DOHH2 (cell line): ENCODE measurements at regions not wholly inside any gene's neighbourhood (a gene's known extent, or its start where the extent isn't known, plus 50 kb on each side); places are given as distances from the start of the nearest gene placed in this dataset.

ENCODE experiments used
- H3F3A ChIP-seq: fragments of 200-600 bp; sonication (generic), shearing (Covaris generic); 2 replicates; pipeline ENCODE4 v1.6.0; 2016; ENCODE audit warnings: antibody characterized with exemption, mild to moderate bottlenecking; ENCODE audit not compliant: control insufficient read depth, insufficient read depth
- H3K27ac ChIP-seq: fragments of 200-600 bp; sonication (generic); 2 replicates; pipeline ENCODE4 v1.5.1; 2014; ENCODE audit warnings: low read depth, mild to moderate bottlenecking, low read length, moderate library complexity
- H3K27me3 ChIP-seq: fragments of 200-600 bp; sonication (generic); 2 replicates; pipeline ENCODE4 v1.6.1; 2014; ENCODE audit warnings: mild to moderate bottlenecking, low read length, mixed read lengths; ENCODE audit not compliant: control insufficient read depth
- H3K36me3 ChIP-seq: fragments of 200-600 bp; sonication (generic); 2 replicates; pipeline ENCODE4 v1.6.1; 2014; ENCODE audit warnings: mild to moderate bottlenecking, low read length, moderate library complexity, mixed read lengths; ENCODE audit not compliant: control insufficient read depth
- H3K4me1 ChIP-seq: fragments of 200-600 bp; sonication (generic); 2 replicates; pipeline ENCODE4 v1.6.1; 2014; ENCODE audit warnings: mild to moderate bottlenecking, low read length, mixed read lengths; ENCODE audit not compliant: control insufficient read depth
- H3K4me2 ChIP-seq: fragments of 200-600 bp; sonication (generic); 2 replicates; pipeline ENCODE4 v1.6.0; 2014; ENCODE audit warnings: mild to moderate bottlenecking, low read length, moderate library complexity
- H3K4me3 ChIP-seq: fragments of 200-600 bp; sonication (generic); 2 replicates; pipeline ENCODE4 v1.5.1; 2014; ENCODE audit warnings: mild to moderate bottlenecking, low read length, mixed read lengths
- H3K79me2 ChIP-seq: fragments of 200-600 bp; sonication (generic); 2 replicates; pipeline ENCODE4 v1.6.1; 2014; ENCODE audit warnings: mild to moderate bottlenecking, low read length, mixed read lengths; ENCODE audit not compliant: control insufficient read depth
- H3K9me2 ChIP-seq: fragments of 200-600 bp; sonication (generic); replicated peaks from 2 replicates; pipeline ENCODE4 v1.6.1; 2014; ENCODE audit warnings: mild to moderate bottlenecking, low read length, mixed read lengths; ENCODE audit not compliant: control insufficient read depth
- H3K9me3 ChIP-seq: fragments of 200-600 bp; sonication (generic); 2 replicates; pipeline ENCODE4 v1.6.1; 2014; ENCODE audit warnings: antibody characterized with exemption, low read length, mixed read lengths; ENCODE audit not compliant: control insufficient read depth, insufficient read depth
- H4K20me1 ChIP-seq: fragments of 200-600 bp; sonication (generic); 2 replicates; pipeline ENCODE4 v1.6.0; 2014; ENCODE audit warnings: low read depth, mild to moderate bottlenecking, antibody characterized with exemption, low read length, moderate library complexity; ENCODE audit not compliant: control insufficient read depth, insufficient read depth
- CTCF ChIP-seq: fragments of 200-600 bp; sonication (generic); IDR thresholded peaks from one replicate; pipeline ENCODE4 v1.5.1; 2014; ENCODE audit warnings: antibody characterized with exemption, mild to moderate bottlenecking, low read depth, low read length; ENCODE audit not compliant: poor library complexity, severe bottlenecking
- EZH2phosphoT487 ChIP-seq: fragments of 200-600 bp; sonication (generic); IDR thresholded peaks from 2 replicates; pipeline ENCODE4 v1.6.1; 2017; ENCODE audit warnings: borderline replicate concordance, mild to moderate bottlenecking, antibody characterized with exemption, low read length, moderate library complexity, mixed read lengths

DNA sequence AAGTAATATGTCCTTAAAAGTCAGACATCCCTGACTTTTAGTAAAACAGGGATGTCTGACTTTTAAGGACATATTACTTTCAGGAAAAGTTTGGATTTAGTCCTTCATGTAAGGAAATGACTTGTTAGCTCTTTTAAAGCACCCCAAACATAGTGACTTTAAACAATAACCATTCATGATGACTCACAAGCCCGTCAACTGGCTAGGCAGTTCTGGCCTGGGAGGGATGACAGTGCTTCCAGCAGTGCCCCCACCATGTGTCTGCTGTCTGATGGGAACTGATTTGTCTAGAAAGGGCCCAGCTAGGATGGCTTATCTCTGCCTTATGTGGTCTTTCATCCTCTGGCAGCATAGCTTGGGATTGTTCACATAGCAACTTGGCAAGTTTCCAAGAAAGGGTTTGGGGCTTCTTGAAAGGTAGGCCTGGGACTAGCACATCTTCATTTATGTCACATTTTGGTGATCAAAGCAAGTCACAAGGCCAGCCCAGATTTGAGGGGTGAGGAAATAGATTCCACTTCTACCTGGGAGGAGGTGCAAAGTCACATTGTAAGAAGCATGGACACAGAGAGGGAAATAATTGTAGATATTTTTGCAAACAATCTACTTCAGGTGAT lies 143.5 kb downstream of the C1orf94 start:
- TF ChIP-seq CTCF, result no peak
- TF ChIP-seq EZH2phosphoT487, result no peak
- Histone ChIP-seq H3K79me2 (no peaks in the 10 kb centered on the region), H3K27ac (no peak overlapping the region), H3K9me2 (no peaks in the 10 kb centered on the region), H3K4me1 (no peaks in the 10 kb centered on the region), H4K20me1 (no peaks in the 10 kb centered on the region), H3F3A (no peaks in the 10 kb centered on the region), H3K4me3 (no peak overlapping the region), H3K36me3 (no peaks in the 10 kb centered on the region), H3K4me2 (no peak overlapping the region), H3K9me3 (no peaks in the 10 kb centered on the region; the same call in 1 of the 2 replicates), H3K27me3 (no peaks in the 10 kb centered on the region)

- no peak for TF ChIP-seq EZH2phosphoT487
- TF ChIP-seq CTCF, result no peak
- Histone ChIP-seq H3K4me1 (no peaks in the 10 kb centered on the region), H3K4me3 (no peak overlapping the region), H3K27me3 (no peaks in the 10 kb centered on the region), H3K4me2 (no peak overlapping the region), H3F3A (no peaks in the 10 kb centered on the region), H3K9me3 (no peaks in the 10 kb centered on the region), H3K9me2 (no peaks in the 10 kb centered on the region), H3K36me3 (no peaks in the 10 kb centered on the region), H3K27ac (no peak overlapping the region), H3K79me2 (no peaks in the 10 kb centered on the region), H4K20me1 (no peaks in the 10 kb centered on the region)
Observed at GRCh38 chr1:34322969-34323368, 146.3 kb downstream of the C1orf94 start.

DNA sequence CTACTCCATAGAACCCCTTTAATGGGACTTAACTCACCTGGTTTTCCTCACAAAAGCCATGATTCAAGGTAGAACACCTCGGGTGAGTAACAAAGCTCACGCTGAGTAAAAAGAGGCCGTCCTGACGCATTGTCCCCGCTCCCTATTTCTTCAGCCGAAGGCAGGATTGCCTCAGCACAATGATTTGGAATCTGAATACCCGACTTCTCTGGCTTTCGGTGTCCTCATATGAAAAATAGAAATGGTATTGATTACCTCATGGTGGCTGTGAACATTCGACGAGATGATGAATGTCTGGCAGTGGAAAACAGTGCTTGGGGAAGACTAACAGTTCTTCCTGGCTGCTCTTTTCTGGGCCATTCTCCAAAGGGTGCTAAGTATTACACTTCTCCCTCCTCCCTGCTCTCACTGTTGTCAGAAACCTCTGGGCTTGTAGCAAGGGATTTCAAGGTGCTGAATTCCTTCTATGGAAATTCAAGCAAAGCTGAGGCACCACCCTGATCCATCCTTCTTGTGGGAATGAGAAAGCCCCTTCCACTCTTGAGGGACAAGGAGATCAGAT lies 148.3 kb downstream of the C1orf94 start:
- H3K36me3 ChIP-seq, result no peaks in the 10 kb centered on the region
- H4K20me1 ChIP-seq, result no peaks in the 10 kb centered on the region
- no peak overlapping the region for H3K4me2 ChIP-seq
- TF ChIP-seq CTCF (no peak), EZH2phosphoT487 (no peak)
- H3K27me3 ChIP-seq, result no peaks in the 10 kb centered on the region
- no peaks in the 10 kb centered on the region for H3K9me3 ChIP-seq
- H3K4me3 ChIP-seq, result no peak overlapping the region
- H3F3A ChIP-seq, result no peaks in the 10 kb centered on the region
- no peaks in the 10 kb centered on the region for H3K9me2 ChIP-seq
- no peaks in the 10 kb centered on the region for H3K79me2 ChIP-seq
- no peaks in the 10 kb centered on the region for H3K4me1 ChIP-seq
- no peak overlapping the region for H3K27ac ChIP-seq
